ENCODE measurements at regions not wholly inside any gene's neighbourhood (a gene's known extent, or its start where the extent isn't known, plus 50 kb on each side); places are given as distances from the start of the nearest gene placed in this dataset.
A peak's percentile ranks its signal among the peaks of the same experiment; 100 is the strongest.
"Not testable (repeated sequence)": the region's sequence is repeated elsewhere in the genome, so short reads cannot be mapped to it uniquely, and the experiment has no call there.

GRCh38 chr2:150255528-150255927 is 231.9 kb downstream of the RND3 start:
- TF ChIP-seq, protein P1, sequence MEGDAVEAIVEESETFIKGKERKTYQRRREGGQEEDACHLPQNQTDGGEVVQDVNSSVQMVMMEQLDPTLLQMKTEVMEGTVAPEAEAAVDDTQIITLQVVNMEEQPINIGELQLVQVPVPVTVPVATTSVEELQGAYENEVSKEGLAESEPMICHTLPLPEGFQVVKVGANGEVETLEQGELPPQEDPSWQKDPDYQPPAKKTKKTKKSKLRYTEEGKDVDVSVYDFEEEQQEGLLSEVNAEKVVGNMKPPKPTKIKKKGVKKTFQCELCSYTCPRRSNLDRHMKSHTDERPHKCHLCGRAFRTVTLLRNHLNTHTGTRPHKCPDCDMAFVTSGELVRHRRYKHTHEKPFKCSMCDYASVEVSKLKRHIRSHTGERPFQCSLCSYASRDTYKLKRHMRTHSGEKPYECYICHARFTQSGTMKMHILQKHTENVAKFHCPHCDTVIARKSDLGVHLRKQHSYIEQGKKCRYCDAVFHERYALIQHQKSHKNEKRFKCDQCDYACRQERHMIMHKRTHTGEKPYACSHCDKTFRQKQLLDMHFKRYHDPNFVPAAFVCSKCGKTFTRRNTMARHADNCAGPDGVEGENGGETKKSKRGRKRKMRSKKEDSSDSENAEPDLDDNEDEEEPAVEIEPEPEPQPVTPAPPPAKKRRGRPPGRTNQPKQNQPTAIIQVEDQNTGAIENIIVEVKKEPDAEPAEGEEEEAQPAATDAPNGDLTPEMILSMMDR (IDR thresholded peaks at IDR 0.05; ENCODE audit: insufficient read depth, low read depth, low read length): no peak
- no peak overlapping the region for H3K4me3 ChIP-seq (ENCODE audit: low read depth, low read length)
- DNase-seq (ENCODE audit: low read depth): peak; percentile 41

DNA sequence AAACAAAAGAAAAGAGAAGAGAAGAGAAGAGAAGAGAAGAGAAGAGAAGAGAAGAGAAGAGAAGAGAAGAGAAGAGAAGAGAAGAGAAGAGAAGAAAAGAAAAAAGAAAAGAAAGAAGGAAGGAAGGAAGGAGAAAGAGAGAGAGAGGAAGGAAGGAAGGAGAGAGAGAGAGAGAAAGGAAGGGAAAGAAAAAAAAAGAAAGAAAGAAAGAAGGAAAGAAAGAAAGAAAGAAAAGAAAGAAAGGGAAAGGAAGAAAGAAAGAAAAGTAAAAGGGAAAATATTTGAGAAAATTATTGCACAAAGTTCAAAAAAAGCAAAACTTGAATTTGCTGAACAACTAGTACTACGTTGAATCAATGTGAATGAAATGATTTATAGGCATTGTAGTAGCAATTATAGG is 237.7 kb downstream of the RND3 start:
- not testable (repeated sequence) for DNase-seq (ENCODE audit: low read depth); H3K4me3 ChIP-seq (ENCODE audit: low read depth, low read length)

DNA sequence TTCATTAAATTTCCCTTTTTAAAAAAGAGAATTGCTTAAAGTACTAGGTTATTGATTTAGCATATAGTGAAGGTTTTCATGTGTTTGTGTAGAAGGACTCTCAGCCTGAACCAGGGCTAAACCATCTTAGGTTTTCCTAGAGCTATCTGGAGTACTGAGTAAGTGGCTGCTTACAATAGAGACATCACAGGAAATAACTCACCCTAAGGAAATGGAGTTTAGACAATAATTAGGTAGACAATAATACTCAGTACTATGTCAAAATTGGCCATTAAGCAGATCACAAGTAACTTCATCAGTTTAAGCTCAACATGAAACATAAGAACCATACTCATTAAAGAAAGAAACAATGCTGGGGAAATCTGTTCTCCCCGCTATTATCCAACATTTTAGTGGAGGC is 240.0 kb downstream of the RND3 start:
- TF ChIP-seq, protein P1 (IDR thresholded peaks at IDR 0.05; ENCODE audit: insufficient read depth, low read depth, low read length): no peak
- H3K4me3 ChIP-seq (ENCODE audit: low read depth, low read length): no peak overlapping the region
- no peak for DNase-seq (ENCODE audit: low read depth)

DNA sequence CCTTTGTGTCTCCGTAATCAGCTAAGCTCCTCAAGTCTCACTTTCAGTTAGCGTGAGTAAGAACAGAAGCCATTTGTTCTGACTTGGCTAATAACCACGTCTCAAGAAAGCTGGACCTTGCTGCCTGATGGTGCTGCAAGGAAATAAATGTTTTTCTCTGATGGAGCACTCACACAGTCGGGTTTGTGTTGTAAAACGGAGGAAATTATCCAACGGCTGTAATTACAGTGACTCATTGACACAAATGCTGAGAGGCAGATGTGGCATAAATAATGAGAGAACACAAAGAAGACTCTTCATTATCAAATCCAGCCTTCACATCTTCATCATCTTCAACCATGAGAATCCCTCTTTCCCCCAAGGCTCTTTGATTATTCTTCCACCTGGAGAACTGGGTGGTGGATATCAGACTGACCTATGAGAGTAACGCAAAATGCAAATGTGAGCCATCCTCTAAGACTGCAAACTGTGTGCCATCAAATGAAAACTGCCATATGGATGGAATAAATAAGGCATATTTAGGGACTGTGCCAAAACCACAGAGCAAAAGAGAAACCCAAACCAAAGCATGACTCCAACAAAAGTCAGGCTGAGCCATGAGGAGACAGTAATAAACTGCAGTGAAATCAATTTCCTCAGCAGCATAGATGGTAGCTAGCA is 252.6 kb downstream of the RND3 start:
- TF ChIP-seq, protein P1 (IDR thresholded peaks at IDR 0.05; ENCODE audit: insufficient read depth, low read depth, low read length): no peak
- DNase-seq (ENCODE audit: low read depth): peak; percentile 92
- H3K4me3 ChIP-seq (ENCODE audit: low read depth, low read length): peak overlapping the region; percentile 32

- H3K4me3 ChIP-seq (ENCODE audit: low read depth, low read length): no peak overlapping the region
- no peak for DNase-seq (ENCODE audit: low read depth)
- TF ChIP-seq, protein P1 (IDR thresholded peaks at IDR 0.05; ENCODE audit: insufficient read depth, low read depth, low read length): no peak
These were observed 254.6 kb downstream of the RND3 start for GRCh38 chr2:150232871-150233270.

GRCh38 chr2:150232321-150232720 is 255.1 kb downstream of the RND3 start:
- no peak for DNase-seq (ENCODE audit: low read depth)
- no peak overlapping the region for H3K4me3 ChIP-seq (ENCODE audit: low read depth, low read length)
- TF ChIP-seq, protein P1 (IDR thresholded peaks at IDR 0.05; ENCODE audit: insufficient read depth, low read depth, low read length): no peak

GRCh38 chr2:150230616-150231015 is 256.9 kb downstream of the RND3 start:
- no peak for DNase-seq (ENCODE audit: low read depth)
- H3K4me3 ChIP-seq (ENCODE audit: low read depth, low read length): no peak overlapping the region
- TF ChIP-seq, protein P1 (IDR thresholded peaks at IDR 0.05; ENCODE audit: insufficient read depth, low read depth, low read length): no peak
